ENCODE measurements at regions not wholly inside any gene's neighbourhood (a gene's known extent, or its start where the extent isn't known, plus 50 kb on each side); places are given as distances from the start of the nearest gene placed in this dataset.
A peak's percentile ranks its signal among the peaks of the same experiment; 100 is the strongest.

GRCh38 chr11:128232588-128232987 is 354.8 kb downstream of the ETS1 start:
- no peak overlapping the region for H3K4me3 ChIP-seq (ENCODE audit: insufficient read depth in 1 of 2, low read depth in 1 of 2, low read length in 2 of 2)
- no peak overlapping the region for H3K18ac ChIP-seq (ENCODE audit: low read depth in 1 of 2, low read length in 2 of 2)
- H3K4me2 ChIP-seq (ENCODE audit: low read length, poor library complexity, severe bottlenecking), result no peak overlapping the region
- H2BK5ac ChIP-seq (ENCODE audit: low read depth, low read length, poor library complexity, severe bottlenecking), result no peak overlapping the region
- no peaks in the 10 kb centered on the region for H3K27me3 ChIP-seq (ENCODE audit: control insufficient read depth in 1 of 2, insufficient read depth in 1 of 2, low read length in 2 of 2)
- no peak overlapping the region for H3K9ac ChIP-seq (ENCODE audit: low read length)
- H3K14ac ChIP-seq (ENCODE audit: low read length in 2 of 2), result no peak overlapping the region
- H3K27ac ChIP-seq (ENCODE audit: low read length, poor library complexity, severe bottlenecking), result no peak overlapping the region
- no peak overlapping the region for H2BK15ac ChIP-seq (ENCODE audit: low read depth, poor library complexity, severe bottlenecking)
- no peak overlapping the region for H3K23ac ChIP-seq (ENCODE audit: low read length in 2 of 2)
- no peaks in the 10 kb centered on the region for H3K9me3 ChIP-seq (ENCODE audit: control insufficient read depth, low read length)
- peaks cover 4% of the 10 kb centered on the region for H3K4me1 ChIP-seq (ENCODE audit: control insufficient read depth, insufficient read depth, low read depth, low read length)
- H3K79me1 ChIP-seq (replicated peaks; ENCODE audit: low read length, poor library complexity, severe bottlenecking), result no peaks in the 10 kb centered on the region
- no peak overlapping the region for H2AK5ac ChIP-seq (ENCODE audit: low read length, severe bottlenecking)
- no peak overlapping the region for H4K91ac ChIP-seq (ENCODE audit: low read length)
- H3K4ac ChIP-seq (ENCODE audit: low read depth in 1 of 2, low read length in 2 of 2), result no peak overlapping the region
- 100% methylated on average over 2 of the region's 5 CpGs for WGBS
- no peak overlapping the region for H2BK12ac ChIP-seq (ENCODE audit: low read length in 2 of 2)
- H2BK120ac ChIP-seq (ENCODE audit: low read depth, low read length), result no peak overlapping the region
- no peak for DNase-seq
- no peaks in the 10 kb centered on the region for H3K36me3 ChIP-seq (ENCODE audit: control insufficient read depth in 1 of 2, insufficient read depth in 2 of 2, low read depth in 1 of 2, low read length in 2 of 2)
- no peak overlapping the region for H2AFZ ChIP-seq (ENCODE audit: low read depth, low read length)
- no peak overlapping the region for H4K8ac ChIP-seq (ENCODE audit: low read length)

- Histone ChIP-seq H3K36me3 (ENCODE audit: control insufficient read depth in 1 of 2, insufficient read depth in 2 of 2, low read depth in 1 of 2, low read length in 2 of 2) (no peaks in the 10 kb centered on the region), H3K9ac (ENCODE audit: low read length) (no peak overlapping the region), H2BK15ac (ENCODE audit: low read depth, poor library complexity, severe bottlenecking) (no peak overlapping the region), H3K4me3 (ENCODE audit: insufficient read depth in 1 of 2, low read depth in 1 of 2, low read length in 2 of 2) (no peak overlapping the region), H2AK5ac (ENCODE audit: low read length, severe bottlenecking) (no peak overlapping the region), H2BK120ac (ENCODE audit: low read depth, low read length) (no peak overlapping the region), H3K23ac (ENCODE audit: low read length in 2 of 2) (no peak overlapping the region), H3K79me1 (replicated peaks; ENCODE audit: low read length, poor library complexity, severe bottlenecking) (no peaks in the 10 kb centered on the region), H3K4ac (ENCODE audit: low read depth in 1 of 2, low read length in 2 of 2) (no peak overlapping the region), H3K27ac (ENCODE audit: low read length, poor library complexity, severe bottlenecking) (no peak overlapping the region), H2BK12ac (ENCODE audit: low read length in 2 of 2) (no peak overlapping the region), H3K27me3 (ENCODE audit: control insufficient read depth in 1 of 2, insufficient read depth in 1 of 2, low read length in 2 of 2) (no peaks in the 10 kb centered on the region), H4K8ac (ENCODE audit: low read length) (no peak overlapping the region), H2AFZ (ENCODE audit: low read depth, low read length) (no peak overlapping the region), H2BK5ac (ENCODE audit: low read depth, low read length, poor library complexity, severe bottlenecking) (no peak overlapping the region), H3K4me2 (ENCODE audit: low read length, poor library complexity, severe bottlenecking) (no peak overlapping the region), H3K9me3 (ENCODE audit: control insufficient read depth, low read length) (no peaks in the 10 kb centered on the region), H3K18ac (ENCODE audit: low read depth in 1 of 2, low read length in 2 of 2) (no peak overlapping the region), H4K91ac (ENCODE audit: low read length) (no peak overlapping the region), H3K4me1 (ENCODE audit: control insufficient read depth, insufficient read depth, low read depth, low read length) (peaks cover 4% of the 10 kb centered on the region), H3K14ac (ENCODE audit: low read length in 2 of 2) (no peak overlapping the region)
- 100% methylated on average over 2 of the region's 4 CpGs for WGBS
- DNase-seq, result no peak
These were observed 355.4 kb downstream of the ETS1 start for GRCh38 chr11:128231845-128232410.

DNA sequence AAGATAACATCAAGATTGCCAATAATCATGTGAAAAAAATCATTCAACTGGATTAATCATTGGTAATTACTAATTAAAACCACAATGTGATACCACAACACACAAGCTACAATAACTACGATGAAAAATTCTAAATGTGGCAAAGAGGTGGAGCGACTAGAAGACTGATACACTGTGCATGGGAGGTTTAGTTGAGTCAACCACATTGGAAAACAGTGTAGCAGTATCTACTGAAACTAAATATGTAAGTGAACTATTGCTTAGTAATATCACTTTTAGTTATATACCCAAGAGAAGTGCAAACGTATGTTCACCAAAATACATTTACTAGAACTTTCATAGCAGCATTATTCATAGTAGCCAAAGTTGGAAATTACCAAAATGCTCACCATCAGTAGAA is 359.9 kb downstream of the ETS1 start:
- Histone ChIP-seq H3K23ac (ENCODE audit: low read length in 2 of 2) (no peak overlapping the region), H3K36me3 (ENCODE audit: control insufficient read depth in 1 of 2, insufficient read depth in 2 of 2, low read depth in 1 of 2, low read length in 2 of 2) (no peaks in the 10 kb centered on the region), H3K4me3 (ENCODE audit: insufficient read depth in 1 of 2, low read depth in 1 of 2, low read length in 2 of 2) (no peak overlapping the region), H4K8ac (ENCODE audit: low read length) (no peak overlapping the region), H3K79me1 (replicated peaks; ENCODE audit: low read length, poor library complexity, severe bottlenecking) (no peaks in the 10 kb centered on the region), H2BK15ac (ENCODE audit: low read depth, poor library complexity, severe bottlenecking) (no peak overlapping the region), H3K14ac (ENCODE audit: low read length in 2 of 2) (no peak overlapping the region), H4K91ac (ENCODE audit: low read length) (no peak overlapping the region), H3K4me1 (ENCODE audit: control insufficient read depth, insufficient read depth, low read depth, low read length) (no peaks in the 10 kb centered on the region), H2BK120ac (ENCODE audit: low read depth, low read length) (no peak overlapping the region), H2BK12ac (ENCODE audit: low read length in 2 of 2) (no peak overlapping the region), H3K27me3 (ENCODE audit: control insufficient read depth in 1 of 2, insufficient read depth in 1 of 2, low read length in 2 of 2) (no peaks in the 10 kb centered on the region), H3K4me2 (ENCODE audit: low read length, poor library complexity, severe bottlenecking) (no peak overlapping the region), H3K18ac (ENCODE audit: low read depth in 1 of 2, low read length in 2 of 2) (no peak overlapping the region), H2AFZ (ENCODE audit: low read depth, low read length) (no peak overlapping the region), H3K9me3 (ENCODE audit: control insufficient read depth, low read length) (no peaks in the 10 kb centered on the region), H2BK5ac (ENCODE audit: low read depth, low read length, poor library complexity, severe bottlenecking) (no peak overlapping the region), H3K27ac (ENCODE audit: low read length, poor library complexity, severe bottlenecking) (no peak overlapping the region), H2AK5ac (ENCODE audit: low read length, severe bottlenecking) (no peak overlapping the region), H3K9ac (ENCODE audit: low read length) (no peak overlapping the region), H3K4ac (ENCODE audit: low read depth in 1 of 2, low read length in 2 of 2) (no peak overlapping the region)
- 100% methylated on average over 3 of the region's 3 CpGs for WGBS
- no peak for DNase-seq

DNA sequence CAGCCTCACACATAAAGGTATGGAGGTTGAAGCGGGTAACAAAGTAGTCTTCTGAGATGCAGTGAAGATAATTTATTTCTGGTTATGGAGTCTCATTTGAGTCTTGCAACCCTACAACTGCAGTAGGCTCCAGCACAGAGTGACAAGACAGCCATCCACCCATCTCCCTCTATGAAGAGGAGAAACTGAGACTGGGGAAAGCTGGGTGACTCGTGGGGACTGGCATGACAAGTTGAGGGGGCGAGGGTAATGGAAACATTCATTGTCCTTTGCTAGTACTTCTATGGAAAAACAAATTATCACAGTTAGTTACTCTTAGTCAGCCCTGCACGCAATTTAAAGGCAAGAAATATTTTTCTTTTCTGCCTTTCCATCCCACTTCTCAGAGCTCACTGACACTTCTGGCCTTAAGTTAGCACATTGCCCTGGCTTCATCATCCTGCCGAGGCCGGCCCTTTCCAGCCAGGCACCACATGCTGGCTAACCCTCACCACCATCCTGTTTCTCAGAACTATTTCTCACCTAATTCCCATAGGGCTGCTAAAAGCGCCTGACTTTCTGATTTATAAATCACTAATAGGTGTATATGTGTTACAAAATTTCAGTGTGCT is 361.1 kb downstream of the ETS1 start:
- 72% methylated on average over 4 of the region's 7 CpGs for WGBS
- H3K4me3 ChIP-seq (ENCODE audit: insufficient read depth in 1 of 2, low read depth in 1 of 2, low read length in 2 of 2), result no peak overlapping the region
- H3K9me3 ChIP-seq (ENCODE audit: control insufficient read depth, low read length), result no peaks in the 10 kb centered on the region
- H2BK120ac ChIP-seq (ENCODE audit: low read depth, low read length), result no peak overlapping the region
- no peaks in the 10 kb centered on the region for H3K36me3 ChIP-seq (ENCODE audit: control insufficient read depth in 1 of 2, insufficient read depth in 2 of 2, low read depth in 1 of 2, low read length in 2 of 2)
- H2AK5ac ChIP-seq (ENCODE audit: low read length, severe bottlenecking), result peak overlapping the region; percentile 42
- DNase-seq, result no peak
- no peak overlapping the region for H3K27ac ChIP-seq (ENCODE audit: low read length, poor library complexity, severe bottlenecking)
- H3K4me1 ChIP-seq (ENCODE audit: control insufficient read depth, insufficient read depth, low read depth, low read length), result no peaks in the 10 kb centered on the region
- H3K18ac ChIP-seq (ENCODE audit: low read depth in 1 of 2, low read length in 2 of 2), result no peak overlapping the region
- no peak overlapping the region for H3K4me2 ChIP-seq (ENCODE audit: low read length, poor library complexity, severe bottlenecking)
- no peak overlapping the region for H4K8ac ChIP-seq (ENCODE audit: low read length)
- no peak overlapping the region for H3K9ac ChIP-seq (ENCODE audit: low read length)
- no peaks in the 10 kb centered on the region for H3K27me3 ChIP-seq (ENCODE audit: control insufficient read depth in 1 of 2, insufficient read depth in 1 of 2, low read length in 2 of 2)
- H2BK12ac ChIP-seq (ENCODE audit: low read length in 2 of 2), result peak overlapping the region in 1 of 2 experiments; percentile 25
- no peak overlapping the region for H3K23ac ChIP-seq (ENCODE audit: low read length in 2 of 2)
- no peak overlapping the region for H4K91ac ChIP-seq (ENCODE audit: low read length)
- H2BK15ac ChIP-seq (ENCODE audit: low read depth, poor library complexity, severe bottlenecking), result no peak overlapping the region
- H2AFZ ChIP-seq (ENCODE audit: low read depth, low read length), result no peak overlapping the region
- H3K79me1 ChIP-seq (replicated peaks; ENCODE audit: low read length, poor library complexity, severe bottlenecking), result no peaks in the 10 kb centered on the region
- H2BK5ac ChIP-seq (ENCODE audit: low read depth, low read length, poor library complexity, severe bottlenecking), result no peak overlapping the region
- H3K4ac ChIP-seq (ENCODE audit: low read depth in 1 of 2, low read length in 2 of 2), result no peak overlapping the region
- H3K14ac ChIP-seq (ENCODE audit: low read length in 2 of 2), result no peak overlapping the region

Data from mesenchymal stem cell (in vitro differentiated cells and primary cell).